Keratinocyte (primary cell): ENCODE measurements at regions not wholly inside any gene's neighbourhood (a gene's known extent, or its start where the extent isn't known, plus 50 kb on each side); places are given as distances from the start of the nearest gene placed in this dataset.

Source experiments
- DNase-seq: peaks from one replicate; pipeline ENCODE4 v3.0.0-alpha.2; 2011; ENCODE audit warnings: low read depth, missing footprints, low spot score
- FAIRE-seq: peaks from 2 replicates; lab custom pipeline; 2011; peaks lifted over from hg19 to GRCh38; lab: Jason Lieb, UNC
- H2AFZ ChIP-seq: 2 replicates; pipeline ENCODE4 v1.6.0; 2012; ENCODE audit warnings: low read length, control low read depth, inconsistent platforms; ENCODE audit not compliant: control insufficient read depth
- H3K27ac ChIP-seq: 2 replicates; pipeline ENCODE4 v1.5.1; 2011; ENCODE audit warnings: low read length; ENCODE audit not compliant: control insufficient read depth, insufficient read depth
- H3K27me3 ChIP-seq: 3 replicates; pipeline ENCODE4 v1.6.0; 2011; ENCODE audit warnings: low read length; ENCODE audit not compliant: control insufficient read depth, insufficient read depth; ENCODE audit errors: extremely low read depth
- H3K36me3 ChIP-seq, 2 experiments: 2 replicates in 1 of 2; 3 replicates in 1 of 2; pipeline ENCODE4 v1.5.1; 2011; ENCODE audit warnings: low read length in 2 of 2, mild to moderate bottlenecking in 1 of 2; ENCODE audit not compliant: control insufficient read depth in 2 of 2, insufficient read depth in 2 of 2; ENCODE audit errors: extremely low read depth in 1 of 2
- H3K4me1 ChIP-seq: 3 replicates; pipeline ENCODE4 v1.5.1; 2011; ENCODE audit warnings: low read length; ENCODE audit not compliant: control insufficient read depth, insufficient read depth; ENCODE audit errors: extremely low read depth
- H3K4me2 ChIP-seq: 3 replicates; pipeline ENCODE4 v1.6.0; 2011; ENCODE audit warnings: low read depth, low read length; ENCODE audit not compliant: control insufficient read depth, insufficient read depth; ENCODE audit errors: extremely low read depth
- H3K4me3 ChIP-seq, 3 experiments: fragments of 200-600 bp in 1 of 3; sonication (generic) in 1 of 3; 2 replicates in 2 of 3; 3 replicates in 1 of 3; pipeline ENCODE4 v1.5.1; 2011 to 2016; ENCODE audit warnings: low read length in 3 of 3, mild to moderate bottlenecking in 3 of 3, control low read depth in 2 of 3, inconsistent platforms in 1 of 3, low read depth in 1 of 3, mixed read lengths in 1 of 3, mixed run types in 1 of 3, moderate library complexity in 1 of 3; ENCODE audit not compliant: control insufficient read depth in 2 of 3, insufficient read depth in 2 of 3; ENCODE audit errors: extremely low read depth in 1 of 3
- H3K79me2 ChIP-seq: 2 replicates; pipeline ENCODE4 v1.6.0; 2012; ENCODE audit warnings: low read length; ENCODE audit not compliant: control insufficient read depth, insufficient read depth
- H3K9ac ChIP-seq: 3 replicates; pipeline ENCODE4 v1.6.0; 2011; ENCODE audit warnings: low read length; ENCODE audit not compliant: control insufficient read depth, insufficient read depth; ENCODE audit errors: extremely low read depth
- H3K9me1 ChIP-seq: 3 replicates; pipeline ENCODE4 v1.6.0; 2011; ENCODE audit warnings: low read length; ENCODE audit not compliant: control insufficient read depth, insufficient read depth; ENCODE audit errors: extremely low read depth
- H3K9me3 ChIP-seq: 2 replicates; pipeline ENCODE4 v1.5.1; 2012; ENCODE audit warnings: low read depth, low read length; ENCODE audit not compliant: control insufficient read depth
- H4K20me1 ChIP-seq: 3 replicates; pipeline ENCODE4 v1.6.0; 2011; ENCODE audit warnings: low read length; ENCODE audit not compliant: control insufficient read depth, insufficient read depth; ENCODE audit errors: extremely low read depth
- CTCF ChIP-seq, 3 experiments: IDR thresholded peaks in 1 of 3; conservative IDR thresholded peaks in 1 of 3; optimal IDR thresholded peaks in 1 of 3; 2 replicates in 2 of 3; 3 replicates in 1 of 3; pipeline versions ENCODE3 to v1.5.1; 2011; ENCODE audit warnings: low read length in 3 of 3, mild to moderate bottlenecking in 3 of 3, moderate library complexity in 2 of 3, control low read depth in 1 of 3, inconsistent platforms in 1 of 3; ENCODE audit not compliant: insufficient read depth in 2 of 3; ENCODE audit errors: extremely low read depth in 1 of 3
- EZH2 ChIP-seq: IDR thresholded peaks from one replicate; pipeline ENCODE4 v1.6.1; 2012; ENCODE audit warnings: inconsistent platforms, mild to moderate bottlenecking, low read length, moderate library complexity
- dilution Hi-C: fragments of 300-500 bp; cut with MboI; formaldehyde crosslinking; loops from one replicate; pipeline ENCODE4 v1.7.0; 2020; ENCODE audit warnings: low sequenced_read_pairs; ENCODE audit not compliant: extremely low pct_ligation_motif_present

GRCh38 chr1:19011845-19012231 is 55.4 kb upstream of the IFFO2 start:
- Histone ChIP-seq H3K4me1 (peaks cover 36% of the 10 kb centered on the region), H3K27me3 (no peaks in the 10 kb centered on the region), H3K4me3 (no peak overlapping the region), H3K4me2 (peak overlapping the region; percentile 56), H3K79me2 (no peaks in the 10 kb centered on the region), H3K9ac (no peak overlapping the region), H3K9me1 (peaks cover 2% of the 10 kb centered on the region), H3K27ac (peak overlapping the region; percentile 72), H2AFZ (no peak overlapping the region), H3K9me3 (no peaks in the 10 kb centered on the region), H3K36me3 (no peaks in the 10 kb centered on the region), H4K20me1 (no peaks in the 10 kb centered on the region)
- no peak for TF ChIP-seq EZH2
- no peak for TF ChIP-seq CTCF (optimal IDR thresholded peaks at IDR 0.05 in 1 of 3, IDR thresholded peaks at IDR 0.05 in 1 of 3, conservative IDR thresholded peaks at IDR 0.05 in 1 of 3; ENCODE audit: extremely low read depth in 1 of 3, insufficient read depth in 2 of 3, low read length in 3 of 3)
- no peak for DNase-seq
- dilution Hi-C loops, result no loop called here
- FAIRE-seq, result no peak

DNA sequence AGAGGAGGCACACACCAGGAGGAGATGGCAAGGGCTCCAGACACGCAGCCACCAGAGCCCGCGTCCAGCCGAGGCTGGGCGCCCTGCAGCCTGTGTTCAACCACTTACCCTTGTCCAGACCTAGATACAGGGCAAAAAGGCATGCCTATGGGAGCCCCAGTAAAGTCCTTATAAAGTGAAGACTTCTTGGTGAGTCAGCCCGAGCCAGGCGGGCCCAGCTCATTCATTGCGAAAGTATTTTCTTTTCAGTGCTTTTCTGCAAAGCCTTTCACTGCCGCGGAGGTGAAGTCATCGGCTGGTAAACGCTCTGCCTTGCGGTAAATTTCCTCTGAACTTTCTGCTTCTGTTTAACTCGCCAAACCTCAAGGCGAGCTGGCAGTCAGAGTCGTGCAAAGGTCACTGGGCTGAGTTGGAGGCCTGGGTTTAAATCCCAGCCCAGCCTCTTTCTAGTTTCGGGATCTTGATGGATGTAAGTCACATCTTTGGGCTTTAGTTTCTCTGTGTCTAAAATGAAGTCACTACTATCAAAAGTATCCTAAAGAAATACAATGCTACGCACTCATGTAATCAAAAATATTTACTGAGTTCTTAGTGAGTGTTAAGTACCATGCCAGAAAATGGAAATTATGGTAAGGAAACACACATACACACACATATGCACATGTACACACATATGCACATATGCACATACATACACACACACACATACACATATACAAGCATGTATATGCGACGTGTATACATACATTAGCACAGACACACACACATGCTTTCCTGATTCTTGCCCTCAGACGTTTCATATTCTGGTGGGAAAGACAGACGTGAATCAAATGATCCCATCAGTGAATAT is 54.7 kb upstream of the IFFO2 start:
- H3K4me2 ChIP-seq, result peak overlapping the region; percentile 62
- H3K36me3 ChIP-seq, result no peaks in the 10 kb centered on the region
- dilution Hi-C loops, result no loop called here
- no peak overlapping the region for H2AFZ ChIP-seq
- DNase-seq, result peak; percentile 64
- H3K9me3 ChIP-seq, result no peaks in the 10 kb centered on the region
- no peaks in the 10 kb centered on the region for H3K27me3 ChIP-seq
- peak; percentile 84 for FAIRE-seq
- H3K79me2 ChIP-seq, result no peaks in the 10 kb centered on the region
- no peaks in the 10 kb centered on the region for H4K20me1 ChIP-seq
- peaks cover 2% of the 10 kb centered on the region for H3K9me1 ChIP-seq
- H3K4me3 ChIP-seq, result no peak overlapping the region
- TF ChIP-seq EZH2 (no peak), CTCF (optimal IDR thresholded peaks at IDR 0.05 in 1 of 3, IDR thresholded peaks at IDR 0.05 in 1 of 3, conservative IDR thresholded peaks at IDR 0.05 in 1 of 3; ENCODE audit: extremely low read depth in 1 of 3, insufficient read depth in 2 of 3, low read length in 3 of 3) (no peak)
- peak overlapping the region; percentile 54 for H3K9ac ChIP-seq
- peak overlapping the region; percentile 84 for H3K27ac ChIP-seq
- peaks cover 36% of the 10 kb centered on the region for H3K4me1 ChIP-seq
